Sigmoid colon (tissue), 4 donors: ENCODE measurements at regions not wholly inside any gene's neighbourhood (a gene's known extent, or its start where the extent isn't known, plus 50 kb on each side); places are given as distances from the start of the nearest gene placed in this dataset.

Source experiments
- EP300 ChIP-seq, 4 donors: sonication (generic); formaldehyde crosslinking; IDR thresholded peaks; one replicate each; pipeline ENCODE4 v1.6.1; 2017; ENCODE audit warnings: antibody characterized with exemption in 4 of 4
- POLR2A ChIP-seq, 2 donors: fragments of 450-650 bp; IDR thresholded peaks; one replicate each; pipeline ENCODE4 v1.6.1; 2016; ENCODE audit warnings: antibody characterized with exemption in 2 of 2, mild to moderate bottlenecking in 2 of 2, moderate library complexity in 2 of 2
- TF ChIP-seq, protein P1 (sequence below), 4 experiments: fragments of 450-650 bp in 3 of 4; fragments of 200-600 bp in 1 of 4; IDR thresholded peaks; one replicate each; pipeline ENCODE4 v1.5.1; 2016 to 2019; ENCODE audit warnings: antibody characterized with exemption in 4 of 4, mild to moderate bottlenecking in 3 of 4, moderate library complexity in 2 of 4

- TF ChIP-seq, protein P1, sequence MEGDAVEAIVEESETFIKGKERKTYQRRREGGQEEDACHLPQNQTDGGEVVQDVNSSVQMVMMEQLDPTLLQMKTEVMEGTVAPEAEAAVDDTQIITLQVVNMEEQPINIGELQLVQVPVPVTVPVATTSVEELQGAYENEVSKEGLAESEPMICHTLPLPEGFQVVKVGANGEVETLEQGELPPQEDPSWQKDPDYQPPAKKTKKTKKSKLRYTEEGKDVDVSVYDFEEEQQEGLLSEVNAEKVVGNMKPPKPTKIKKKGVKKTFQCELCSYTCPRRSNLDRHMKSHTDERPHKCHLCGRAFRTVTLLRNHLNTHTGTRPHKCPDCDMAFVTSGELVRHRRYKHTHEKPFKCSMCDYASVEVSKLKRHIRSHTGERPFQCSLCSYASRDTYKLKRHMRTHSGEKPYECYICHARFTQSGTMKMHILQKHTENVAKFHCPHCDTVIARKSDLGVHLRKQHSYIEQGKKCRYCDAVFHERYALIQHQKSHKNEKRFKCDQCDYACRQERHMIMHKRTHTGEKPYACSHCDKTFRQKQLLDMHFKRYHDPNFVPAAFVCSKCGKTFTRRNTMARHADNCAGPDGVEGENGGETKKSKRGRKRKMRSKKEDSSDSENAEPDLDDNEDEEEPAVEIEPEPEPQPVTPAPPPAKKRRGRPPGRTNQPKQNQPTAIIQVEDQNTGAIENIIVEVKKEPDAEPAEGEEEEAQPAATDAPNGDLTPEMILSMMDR (IDR thresholded peaks at IDR 0.05), result no peak
- TF ChIP-seq POLR2A (IDR thresholded peaks at IDR 0.05) (no peak), EP300 (IDR thresholded peaks at IDR 0.05) (no peak)
These were observed 231.1 kb downstream of the SOX9 start for GRCh38 chr17:72351884-72352346.
